CD4-positive, alpha-beta T cell treated with Interleukin-4 for 1 hour (primary cell): ENCODE measurements at regions not wholly inside any gene's neighbourhood (a gene's known extent, or its start where the extent isn't known, plus 50 kb on each side); places are given as distances from the start of the nearest gene placed in this dataset.
A peak's percentile ranks its signal among the peaks of the same experiment; 100 is the strongest.
"Not testable (repeated sequence)": the region's sequence is repeated elsewhere in the genome, so short reads cannot be mapped to it uniquely, and the experiment has no call there.

Experiments
- DNase-seq, 2 donors: peaks; one replicate each; pipeline ENCODE4 v3.0.0-alpha.2; 2020 to 2022

DNA sequence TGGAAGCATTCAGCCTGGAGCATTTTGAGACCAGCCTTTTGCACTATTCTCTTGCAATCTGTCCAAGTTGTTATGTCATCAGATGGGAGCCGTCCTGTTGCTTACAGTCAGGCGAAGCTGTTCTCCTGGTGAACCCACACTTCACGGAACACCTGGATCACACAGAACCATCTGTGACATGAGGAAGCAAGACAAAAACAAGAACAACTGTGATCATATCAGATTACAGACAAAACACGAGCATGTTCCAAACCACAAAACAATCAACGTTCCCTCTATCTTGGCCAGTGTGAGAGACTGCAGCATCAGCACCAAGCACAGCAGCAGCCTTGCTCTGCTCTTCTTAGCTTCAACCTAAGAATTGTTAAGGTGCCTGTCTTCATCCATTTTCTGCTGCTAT, 180.5 kb upstream of the SFSWAP start:
- no peak for DNase-seq

DNA sequence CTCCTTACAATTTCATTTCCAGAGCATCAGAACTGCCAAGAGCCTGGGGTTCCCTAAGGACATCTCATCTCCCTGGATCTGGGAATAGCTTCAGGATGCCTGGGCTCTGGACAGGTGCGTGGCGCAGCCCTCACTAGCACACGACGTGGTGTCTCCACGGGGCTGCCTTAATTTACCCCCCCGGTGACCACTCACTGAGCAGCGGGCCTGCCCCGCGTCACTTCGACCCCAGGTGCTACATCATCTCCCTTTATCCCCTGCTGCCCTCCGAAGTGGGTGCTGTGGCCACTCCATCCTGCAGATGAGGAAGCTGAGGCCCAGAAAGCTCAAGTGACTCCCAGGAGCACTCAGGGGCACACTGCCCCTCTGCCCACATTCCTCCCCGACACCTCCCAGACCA, 177.8 kb upstream of the SFSWAP start:
- no peak for DNase-seq

DNA sequence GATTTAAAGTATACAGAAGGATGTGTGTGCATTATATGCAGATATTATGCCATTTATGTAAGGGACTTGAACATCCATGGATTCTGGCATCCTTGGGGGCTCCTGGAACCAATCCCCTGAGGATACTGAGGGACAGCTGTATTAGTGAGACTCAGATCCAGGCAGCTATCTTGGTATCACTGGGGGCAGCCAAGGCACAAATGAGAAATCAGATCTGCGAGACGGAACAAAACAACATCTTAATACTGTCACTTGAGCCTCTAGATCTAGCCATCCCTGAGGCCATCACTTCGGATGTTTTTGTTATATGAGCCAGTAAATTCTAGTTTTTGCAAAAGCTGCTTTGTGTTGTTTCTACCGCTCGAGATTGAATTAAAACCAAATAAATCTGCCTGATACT, 175.1 kb upstream of the SFSWAP start:
- no peak for DNase-seq

GRCh38 chr12:131536337-131536736, 174.6 kb upstream of the SFSWAP start:
- DNase-seq: peak; percentile 15 to 59

DNA sequence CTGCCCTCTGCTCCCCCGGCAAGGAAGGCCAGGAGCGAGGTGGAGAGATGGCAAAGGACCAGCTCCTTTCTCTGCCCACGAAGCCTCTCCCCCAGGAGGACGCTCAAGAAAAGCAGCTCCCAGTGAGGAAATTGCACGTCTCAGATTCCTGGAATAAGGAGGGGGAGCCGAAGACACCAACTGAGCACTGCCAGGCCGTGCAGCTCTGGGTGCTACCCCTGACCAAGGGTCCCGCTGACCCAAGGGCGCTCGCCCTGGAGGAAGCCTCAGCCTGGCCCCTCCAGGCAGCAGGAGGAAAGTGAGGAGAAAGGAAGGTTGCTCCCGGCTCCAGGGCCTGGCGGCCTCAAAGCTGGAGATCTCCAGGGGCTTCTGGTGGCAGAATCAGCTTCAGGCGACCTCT, 174.1 kb upstream of the SFSWAP start:
- no peak for DNase-seq

GRCh38 chr12:131537267-131537958, 173.5 kb upstream of the SFSWAP start:
- no peak for DNase-seq

DNA sequence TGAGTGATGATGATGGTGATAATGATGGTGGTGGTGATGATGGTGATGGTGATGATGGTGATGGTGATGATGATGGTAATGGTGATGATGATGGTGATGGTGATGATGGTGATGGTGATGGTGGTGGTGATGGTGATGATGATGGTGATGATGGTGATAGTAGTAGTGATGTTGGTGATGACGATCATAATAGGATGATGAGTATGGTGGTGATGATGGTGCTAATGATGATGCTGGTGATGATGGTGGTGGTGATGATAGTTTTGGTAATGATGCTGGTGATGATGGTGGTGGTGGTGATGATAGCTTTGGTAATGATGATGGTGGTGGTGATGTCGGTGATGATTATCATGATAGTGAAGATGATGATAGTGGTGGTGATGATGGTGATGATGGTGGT, 171.5 kb upstream of the SFSWAP start:
- DNase-seq: no peak

DNA sequence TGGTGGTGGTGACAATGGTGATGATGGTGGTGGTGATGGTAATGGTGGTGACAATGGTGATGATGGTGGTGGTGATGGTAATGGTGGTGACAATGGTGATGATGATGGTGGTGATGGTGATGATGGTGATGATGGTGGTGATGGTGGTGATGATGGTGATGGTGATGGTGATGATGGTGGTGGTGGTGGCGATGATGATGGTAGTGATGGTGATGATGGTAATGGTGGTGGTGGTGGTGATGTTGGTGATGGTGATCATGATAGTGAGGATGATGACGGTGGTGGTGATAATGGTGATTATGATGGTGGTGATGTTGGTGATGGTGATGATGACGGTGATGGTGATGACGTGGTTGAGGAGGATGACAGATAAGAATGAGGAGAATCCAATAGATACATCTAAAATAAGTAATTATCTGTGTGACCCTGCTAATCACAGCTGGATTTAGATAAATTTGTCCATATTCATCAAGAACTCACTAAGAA, 170.7 kb upstream of the SFSWAP start:
- no peak for DNase-seq

DNA sequence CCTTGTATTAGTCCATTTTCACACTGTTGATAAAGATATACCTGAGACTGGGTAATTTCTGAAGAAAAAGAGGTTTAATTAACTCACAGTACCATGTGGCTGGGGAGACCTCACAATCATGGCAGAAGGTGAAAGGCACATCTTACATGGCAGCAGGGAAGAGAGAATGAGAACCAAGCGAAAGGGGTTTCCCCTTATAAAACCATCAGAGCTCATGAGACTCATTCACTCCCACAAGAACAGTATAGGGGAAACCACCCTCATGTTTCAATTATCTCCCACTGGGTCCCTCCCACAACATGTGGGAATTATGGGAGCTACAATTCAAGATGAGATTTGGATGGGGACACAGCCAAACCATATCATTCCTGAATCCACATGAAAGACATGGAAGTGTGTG, 169.4 kb upstream of the SFSWAP start:
- DNase-seq: not testable (repeated sequence)

GRCh38 chr12:131542351-131542750, 168.5 kb upstream of the SFSWAP start:
- DNase-seq: no peak

DNA sequence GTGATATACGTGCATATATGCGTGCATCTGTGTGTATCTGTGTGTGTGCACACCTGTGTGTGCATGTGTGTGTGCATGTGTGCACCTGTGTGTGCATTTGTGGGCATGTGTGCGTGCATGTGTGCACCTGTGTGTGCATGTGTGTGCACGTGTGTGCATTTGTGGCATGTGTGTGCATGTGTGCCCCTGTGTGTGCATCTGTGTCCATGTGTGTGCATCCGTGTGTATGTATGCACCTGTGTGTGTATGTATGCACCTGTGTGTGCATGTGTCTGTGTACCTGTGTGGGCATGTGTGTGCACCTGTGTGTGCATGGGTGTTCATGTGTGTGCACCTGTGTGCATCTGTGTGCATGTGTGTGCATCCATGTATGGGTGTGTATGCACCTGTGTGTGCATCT, 167.8 kb upstream of the SFSWAP start:
- no peak for DNase-seq

GRCh38 chr12:131547555-131547954, 163.3 kb upstream of the SFSWAP start:
- no peak for DNase-seq

GRCh38 chr12:131550121-131550520, 160.8 kb upstream of the SFSWAP start:
- DNase-seq: no peak

GRCh38 chr12:131551675-131552491, 159.0 kb upstream of the SFSWAP start:
- no peak for DNase-seq

DNA sequence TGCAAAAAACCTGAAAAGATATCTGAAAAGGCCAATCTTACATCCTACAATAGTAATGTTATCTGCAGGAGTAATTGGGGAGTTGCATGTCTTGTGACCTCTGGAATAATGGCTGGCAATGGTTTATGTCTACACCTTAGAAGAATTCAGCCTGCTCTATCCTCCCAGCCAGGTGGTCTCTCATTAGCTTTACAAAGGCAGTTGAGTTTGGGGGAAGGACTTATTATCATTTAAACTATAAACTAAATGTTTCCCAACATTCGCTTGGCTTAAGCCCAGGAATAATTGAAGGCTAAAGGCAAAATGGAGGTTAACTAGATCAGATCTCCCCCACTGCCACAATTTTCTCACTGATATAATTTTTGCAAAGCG, 158.4 kb upstream of the SFSWAP start:
- DNase-seq: no peak

GRCh38 chr12:131553096-131553777, 157.7 kb upstream of the SFSWAP start:
- no peak for DNase-seq

DNA sequence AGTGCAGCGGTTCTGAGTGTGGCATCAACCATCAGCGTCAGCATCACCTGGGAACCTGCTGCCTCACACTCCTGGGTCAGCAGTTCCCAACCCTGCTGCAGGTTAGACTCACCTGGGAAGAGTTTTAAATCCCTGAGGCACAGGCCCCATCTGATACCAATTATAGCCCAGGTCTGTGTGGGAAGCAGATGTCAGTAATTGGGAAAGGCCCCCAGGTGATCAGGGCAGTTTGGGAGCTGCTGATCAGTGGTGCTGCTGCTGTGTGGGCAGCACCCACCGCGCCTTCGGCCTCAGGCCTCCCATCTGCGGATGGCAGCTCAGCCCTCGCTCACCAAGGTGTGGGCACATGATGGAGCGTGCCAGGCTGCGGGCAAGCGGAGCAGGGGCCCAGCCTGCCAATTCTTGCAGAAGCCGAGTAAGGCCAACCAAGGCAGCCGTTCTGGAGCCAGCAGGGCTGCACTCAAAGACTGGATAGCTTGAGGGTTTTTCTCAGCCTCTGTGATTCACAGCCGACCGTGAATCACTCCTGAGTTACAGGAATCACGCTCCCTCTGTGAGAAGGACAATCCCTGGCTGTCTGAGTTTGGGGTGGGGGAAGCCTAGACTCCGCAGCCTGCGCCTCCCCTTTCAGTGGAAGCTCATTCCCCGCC, 155.6 kb upstream of the SFSWAP start:
- DNase-seq: no peak

DNA sequence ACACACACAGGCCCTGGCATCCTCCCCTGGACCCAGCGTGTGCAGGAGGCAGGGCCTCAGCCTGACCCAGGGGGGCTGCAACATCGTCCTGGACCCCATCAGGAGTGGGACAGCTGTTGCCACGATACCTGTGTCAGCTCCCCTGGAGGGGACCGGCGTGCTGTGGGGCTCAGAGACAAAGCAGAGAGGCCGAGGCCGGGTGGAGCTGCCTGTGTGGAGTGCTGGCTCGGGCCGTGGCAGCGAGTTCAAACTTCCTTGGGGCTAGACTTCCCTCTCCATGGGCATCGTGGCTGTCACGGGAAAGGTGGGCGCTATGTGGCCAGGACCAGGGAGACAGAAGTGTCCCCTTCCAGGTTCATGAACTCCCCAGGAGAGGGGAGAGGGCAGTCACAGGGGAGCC, 155.0 kb upstream of the SFSWAP start:
- no peak for DNase-seq

DNA sequence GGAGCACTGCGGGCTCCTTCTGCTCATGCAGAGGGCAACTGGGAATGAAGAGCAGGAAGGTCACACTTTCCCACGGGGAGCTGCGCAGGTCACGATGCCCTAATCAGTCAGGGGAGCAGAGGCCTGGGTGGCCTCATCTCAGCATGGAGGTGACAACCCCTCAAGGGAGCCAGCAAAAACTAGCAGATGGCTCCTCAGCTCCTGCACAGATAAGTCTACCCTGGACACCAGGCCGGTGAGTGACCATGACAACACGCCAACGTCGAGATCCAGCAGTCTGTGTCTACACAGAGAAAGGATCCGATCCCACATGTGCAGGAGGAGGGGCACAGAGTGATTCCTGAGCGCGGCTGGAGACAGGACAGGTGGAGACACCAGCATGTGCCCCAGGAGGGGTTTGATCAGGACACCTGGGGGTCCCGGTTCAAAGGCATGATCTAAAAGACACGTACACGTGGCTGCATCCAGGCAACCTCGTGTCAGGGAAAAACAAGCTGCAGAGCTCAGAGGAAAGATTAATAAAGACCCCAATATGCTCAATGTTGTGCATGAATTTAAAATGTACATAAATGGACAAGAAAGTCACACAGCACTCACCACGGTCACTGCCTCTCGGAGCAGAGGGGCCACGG, 153.7 kb upstream of the SFSWAP start:
- no peak for DNase-seq

- DNase-seq: no peak
Measured at GRCh38 chr12:131559517-131560516, 151.1 kb upstream of the SFSWAP start.

DNA sequence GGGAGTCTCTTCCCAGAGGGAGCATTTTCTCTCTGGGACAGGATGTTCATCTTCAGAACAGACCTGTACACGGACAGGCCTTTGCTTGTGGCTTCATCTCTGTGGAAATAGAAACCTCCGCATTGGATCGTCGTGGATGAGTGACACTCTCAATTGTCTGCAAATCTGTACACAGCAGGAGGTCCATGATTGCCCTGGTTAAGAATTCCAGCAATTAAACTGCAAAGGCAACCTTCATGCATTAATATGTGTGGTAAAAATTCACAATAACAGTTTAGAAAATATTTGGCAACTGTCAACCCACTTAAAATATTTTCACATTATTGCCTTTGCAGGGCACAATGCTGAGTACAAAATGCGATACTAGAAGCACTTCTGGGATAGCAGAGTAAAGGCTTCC, 149.8 kb upstream of the SFSWAP start:
- DNase-seq: no peak
